Nephron progenitor cell (in vitro differentiated cells): ENCODE measurements at regions not wholly inside any gene's neighbourhood (a gene's known extent, or its start where the extent isn't known, plus 50 kb on each side); places are given as distances from the start of the nearest gene placed in this dataset.
"Not testable (repeated sequence)": the region's sequence is repeated elsewhere in the genome, so short reads cannot be mapped to it uniquely, and the experiment has no call there.

ENCODE experiments used
- DNase-seq: peaks from one replicate; pipeline ENCODE4 v3.0.0; 2021
- H3K27ac Mint-ChIP-seq: 2 replicates; pipeline ENCODE4 v1.8.0; 2021; ENCODE audit warnings: mild to moderate bottlenecking, moderate library complexity, mixed read lengths
- H3K27me3 Mint-ChIP-seq: 2 replicates; pipeline ENCODE4 v1.8.0; 2021; ENCODE audit warnings: mild to moderate bottlenecking, low read depth, mixed read lengths; ENCODE audit not compliant: poor library complexity
- H3K36me3 Mint-ChIP-seq: 2 replicates; pipeline ENCODE4 v1.8.0; 2021; ENCODE audit warnings: low read depth, mixed read lengths
- H3K4me1 Mint-ChIP-seq: 2 replicates; pipeline ENCODE4 v1.8.0; 2021; ENCODE audit warnings: mixed read lengths
- H3K4me3 Mint-ChIP-seq: 2 replicates; pipeline ENCODE4 v1.8.0; 2021; ENCODE audit warnings: mild to moderate bottlenecking, moderate library complexity, mixed read lengths
- H3K9me3 Mint-ChIP-seq: 2 replicates; pipeline ENCODE4 v1.8.0; 2021; ENCODE audit warnings: mild to moderate bottlenecking, moderate library complexity, mixed read lengths
- CTCF ChIP-seq: fragments of 200-600 bp; sonication (generic); IDR thresholded peaks from 2 replicates; pipeline ENCODE4 v1.5.0; 2021; ENCODE audit warnings: antibody characterized with exemption

GRCh38 chr6:81366972-81367371 is 385.5 kb downstream of the TENT5A start:
- H3K27ac Mint-ChIP-seq = no peak overlapping the region
- no peak for TF ChIP-seq CTCF
- no peaks in the 10 kb centered on the region for H3K9me3 Mint-ChIP-seq
- H3K27me3 Mint-ChIP-seq = no peaks in the 10 kb centered on the region
- no peak overlapping the region for H3K4me3 Mint-ChIP-seq
- no peak for DNase-seq
- no peaks in the 10 kb centered on the region for H3K4me1 Mint-ChIP-seq
- no peaks in the 10 kb centered on the region for H3K36me3 Mint-ChIP-seq

GRCh38 chr6:81362246-81362645 is 390.2 kb downstream of the TENT5A start:
- no peak for TF ChIP-seq CTCF
- Mint-ChIP-seq H3K27ac (no peak overlapping the region), H3K27me3 (no peaks in the 10 kb centered on the region), H3K9me3 (no peaks in the 10 kb centered on the region), H3K36me3 (no peaks in the 10 kb centered on the region), H3K4me3 (no peak overlapping the region), H3K4me1 (no peaks in the 10 kb centered on the region)
- DNase-seq = no peak

GRCh38 chr6:81353262-81353661 is 399.2 kb downstream of the TENT5A start:
- DNase-seq = no peak
- H3K4me3 Mint-ChIP-seq = no peak overlapping the region
- H3K9me3 Mint-ChIP-seq = no peaks in the 10 kb centered on the region
- no peak overlapping the region for H3K27ac Mint-ChIP-seq
- H3K36me3 Mint-ChIP-seq = no peaks in the 10 kb centered on the region
- no peak for TF ChIP-seq CTCF
- no peaks in the 10 kb centered on the region for H3K4me1 Mint-ChIP-seq
- peaks cover 4% of the 10 kb centered on the region for H3K27me3 Mint-ChIP-seq

GRCh38 chr6:81344026-81344425 is 408.5 kb downstream of the TENT5A start:
- H3K27me3 Mint-ChIP-seq, H3K27ac Mint-ChIP-seq, H3K9me3 Mint-ChIP-seq, H3K36me3 Mint-ChIP-seq, H3K4me3 Mint-ChIP-seq, H3K4me1 Mint-ChIP-seq, DNase-seq: not testable (repeated sequence)

- H3K9me3 Mint-ChIP-seq = peaks cover 15% of the 10 kb centered on the region
- DNase-seq = no peak
- H3K4me1 Mint-ChIP-seq = no peaks in the 10 kb centered on the region
- no peak overlapping the region for H3K27ac Mint-ChIP-seq
- no peak overlapping the region for H3K4me3 Mint-ChIP-seq
- no peaks in the 10 kb centered on the region for H3K36me3 Mint-ChIP-seq
- H3K27me3 Mint-ChIP-seq = peaks cover 3% of the 10 kb centered on the region
- no peak for TF ChIP-seq CTCF
These were observed 411.5 kb downstream of the TENT5A start for GRCh38 chr6:81340946-81341345.

- H3K9me3 Mint-ChIP-seq = peaks cover 2% of the 10 kb centered on the region
- no peak overlapping the region for H3K4me3 Mint-ChIP-seq
- no peak overlapping the region for H3K27ac Mint-ChIP-seq
- H3K27me3 Mint-ChIP-seq = no peaks in the 10 kb centered on the region
- no peaks in the 10 kb centered on the region for H3K4me1 Mint-ChIP-seq
- H3K36me3 Mint-ChIP-seq = no peaks in the 10 kb centered on the region
- TF ChIP-seq CTCF = no peak
- DNase-seq = no peak
These were observed 421.0 kb downstream of the TENT5A start for GRCh38 chr6:81331526-81331925.
